Colonic mucosa (tissue), 4 donors: ENCODE measurements at regions not wholly inside any gene's neighbourhood (a gene's known extent, or its start where the extent isn't known, plus 50 kb on each side); places are given as distances from the start of the nearest gene placed in this dataset.
"Not testable (repeated sequence)": the region's sequence is repeated elsewhere in the genome, so short reads cannot be mapped to it uniquely, and the experiment has no call there.

ENCODE experiments used
- DNase-seq: peaks from one replicate; pipeline ENCODE4 v3.0.0-alpha.2; 2020
- H3K27ac ChIP-seq: fragments of 200-600 bp; one replicate; pipeline ENCODE4 v1.8.0; 2021
- H3K27me3 ChIP-seq: fragments of 200-600 bp; one replicate; pipeline ENCODE4 v1.8.0; 2021
- H3K36me3 ChIP-seq: fragments of 200-600 bp; one replicate; pipeline ENCODE4 v1.8.0; 2021
- H3K4me1 ChIP-seq: fragments of 200-600 bp; one replicate; pipeline ENCODE4 v1.8.0; 2021; ENCODE audit warnings: mild to moderate bottlenecking
- H3K4me3 ChIP-seq: fragments of 200-600 bp; one replicate; pipeline ENCODE4 v1.8.0; 2021
- H3K9ac ChIP-seq, 2 donors: one replicate each; pipeline ENCODE4 v1.7.0; 2013; ENCODE audit warnings: control low read depth in 2 of 2, low read depth in 2 of 2, low read length in 2 of 2
- H3K9me3 ChIP-seq: fragments of 200-600 bp; one replicate; pipeline ENCODE4 v1.8.0; 2021
- CTCF ChIP-seq: fragments of 200-600 bp; IDR thresholded peaks from one replicate; pipeline ENCODE4 v1.8.0; 2022; ENCODE audit warnings: antibody characterized with exemption, mild to moderate bottlenecking
- intact Hi-C: fragments of 100-400 bp; cut with DNase I; formaldehyde crosslinking; loops from one replicate; pipeline ENCODE4 v1.14.1; 2022
- donor health status: healthy.
- donor health status: DM: no; HTN: no; CAD: no.
- donor health status: DM: no; HTN: no; CAD: no.

DNA sequence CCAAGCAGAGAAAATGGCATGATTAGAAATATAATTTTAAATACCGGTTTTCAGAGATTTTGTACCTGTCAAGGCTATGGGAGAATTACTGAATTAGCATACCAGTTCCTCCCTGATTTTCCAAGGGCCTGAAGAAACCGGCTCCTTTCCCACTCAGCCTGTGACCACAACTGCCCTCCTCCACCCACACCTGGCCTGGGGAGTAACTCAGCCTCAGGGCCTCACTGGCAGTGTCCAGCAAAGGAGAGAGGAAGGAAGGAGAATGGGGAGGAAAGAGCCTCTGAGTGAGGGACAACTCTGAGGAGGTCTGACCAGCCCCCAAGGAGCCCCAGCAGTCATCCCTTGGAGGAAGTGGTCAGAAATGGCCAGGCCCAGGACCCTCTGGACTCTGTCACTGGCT is 98.0 kb upstream of the LYZL2 start:
- no peaks in the 10 kb centered on the region for H3K36me3 ChIP-seq
- H3K27me3 ChIP-seq = no peaks in the 10 kb centered on the region
- H3K27ac ChIP-seq = no peak overlapping the region
- intact Hi-C loops = no loop called here
- no peaks in the 10 kb centered on the region for H3K4me1 ChIP-seq
- no peak for TF ChIP-seq CTCF
- H3K4me3 ChIP-seq = no peak overlapping the region
- H3K9ac ChIP-seq = no peak overlapping the region
- no peaks in the 10 kb centered on the region for H3K9me3 ChIP-seq
- DNase-seq = no peak

GRCh38 chr10:30726783-30727414 is 97.3 kb upstream of the LYZL2 start:
- H3K36me3 ChIP-seq, H3K9me3 ChIP-seq, H3K27ac ChIP-seq, H3K9ac ChIP-seq, intact Hi-C loops, H3K4me3 ChIP-seq, H3K27me3 ChIP-seq, H3K4me1 ChIP-seq: not testable (repeated sequence)
- peak; percentile 81 for DNase-seq
- TF ChIP-seq CTCF = peak; percentile 82

DNA sequence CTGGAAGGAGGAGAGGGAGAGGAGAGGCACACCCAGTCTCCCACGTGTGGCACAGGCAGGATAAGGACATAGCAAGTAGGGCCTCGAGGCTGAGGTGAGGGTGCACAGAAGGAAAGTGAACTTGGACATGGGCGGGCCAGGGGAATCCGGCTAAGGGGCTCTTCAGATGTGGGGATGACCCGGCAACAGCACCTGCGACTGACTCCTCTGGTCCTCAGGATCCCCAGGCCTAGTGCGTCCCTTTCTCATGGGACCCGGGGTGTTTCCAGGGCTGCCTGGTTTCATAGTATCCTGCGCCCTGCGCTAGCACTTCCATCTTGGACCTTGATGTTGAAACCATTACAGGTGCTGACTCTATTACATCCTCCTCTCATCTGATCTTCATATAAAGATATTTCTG is 96.1 kb upstream of the LYZL2 start:
- H3K36me3 ChIP-seq = no peaks in the 10 kb centered on the region
- intact Hi-C loops = no loop called here
- no peak overlapping the region for H3K9ac ChIP-seq
- H3K4me1 ChIP-seq = no peaks in the 10 kb centered on the region
- no peaks in the 10 kb centered on the region for H3K27me3 ChIP-seq
- no peaks in the 10 kb centered on the region for H3K9me3 ChIP-seq
- no peak for DNase-seq
- TF ChIP-seq CTCF = no peak
- no peak overlapping the region for H3K27ac ChIP-seq
- no peak overlapping the region for H3K4me3 ChIP-seq

GRCh38 chr10:30724296-30724695 is 94.7 kb upstream of the LYZL2 start:
- Histone ChIP-seq H3K4me3 (no peak overlapping the region), H3K27ac (no peak overlapping the region), H3K27me3 (no peaks in the 10 kb centered on the region), H3K9me3 (no peaks in the 10 kb centered on the region), H3K9ac (no peak overlapping the region), H3K36me3 (no peaks in the 10 kb centered on the region), H3K4me1 (no peaks in the 10 kb centered on the region)
- DNase-seq = no peak
- intact Hi-C loops = no loop called here
- TF ChIP-seq CTCF = no peak

- Histone ChIP-seq H3K27ac (no peak overlapping the region), H3K36me3 (no peaks in the 10 kb centered on the region), H3K4me1 (no peaks in the 10 kb centered on the region), H3K27me3 (no peaks in the 10 kb centered on the region), H3K4me3 (no peak overlapping the region), H3K9me3 (no peaks in the 10 kb centered on the region), H3K9ac (no peak overlapping the region)
- intact Hi-C loops = no loop called here
- no peak for DNase-seq
- no peak for TF ChIP-seq CTCF
These were observed 93.5 kb upstream of the LYZL2 start for GRCh38 chr10:30722956-30723620.
